Embryonic facial prominence (tissue), 1 donor: ENCODE measurements at regions not wholly inside any gene's neighbourhood (a gene's known extent, or its start where the extent isn't known, plus 50 kb on each side); places are given as distances from the start of the nearest gene placed in this dataset.
"Not testable (repeated sequence)": the region's sequence is repeated elsewhere in the genome, so short reads cannot be mapped to it uniquely, and the experiment has no call there.

Experiments
- DNase-seq: peaks from one replicate; pipeline ENCODE4 v3.0.0-alpha.2; 2016; ENCODE audit errors: extremely low spot score

GRCh38 chr1:25171013-25171412, 61.3 kb downstream of the SYF2 start:
- not testable (repeated sequence) for DNase-seq

DNA sequence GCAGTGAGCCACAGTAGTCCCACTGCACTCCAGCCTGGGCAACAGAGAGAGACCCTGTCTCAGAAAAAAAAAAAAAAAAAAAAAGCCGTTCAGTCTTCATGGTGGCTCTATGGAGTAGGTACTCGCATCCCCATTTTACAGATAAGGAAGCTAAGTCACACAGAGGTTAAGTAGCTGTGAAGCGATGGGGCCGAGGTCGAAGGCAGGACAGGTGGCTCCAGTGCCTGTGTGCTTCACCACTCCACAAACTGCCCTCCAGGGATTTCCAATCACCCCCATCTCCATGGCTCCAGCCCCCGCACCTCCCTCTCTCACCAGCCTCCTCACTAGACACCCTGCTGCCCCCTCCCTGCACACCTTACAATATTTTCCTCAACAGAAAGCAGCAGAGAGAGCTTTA, 61.9 kb downstream of the SYF2 start:
- DNase-seq = no peak

GRCh38 chr1:25169610-25170009, 62.7 kb downstream of the SYF2 start:
- DNase-seq = no peak

DNA sequence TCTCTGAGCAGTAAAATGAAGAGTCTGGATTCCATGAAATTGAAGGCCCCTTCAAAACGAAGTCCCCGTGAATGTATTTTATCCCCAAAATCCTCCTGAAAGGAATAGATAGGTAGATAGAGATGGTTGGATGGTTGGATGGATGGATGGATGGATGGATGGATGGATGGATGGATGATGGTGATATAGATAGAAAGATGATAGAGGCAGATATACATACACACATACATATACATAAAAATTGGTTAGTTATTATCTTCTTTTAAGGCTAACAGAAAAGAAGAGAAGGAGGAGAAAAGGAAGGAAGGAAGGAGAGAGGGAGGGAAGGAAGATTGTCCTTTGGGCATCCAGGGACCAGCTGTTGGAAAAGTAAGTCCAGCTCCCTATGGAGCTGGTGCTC, 63.1 kb downstream of the SYF2 start:
- DNase-seq = no peak

- DNase-seq = no peak
These were observed 63.9 kb downstream of the SYF2 start for GRCh38 chr1:25168193-25169071.

GRCh38 chr1:25167269-25168192, 64.8 kb downstream of the SYF2 start:
- DNase-seq = no peak

DNA sequence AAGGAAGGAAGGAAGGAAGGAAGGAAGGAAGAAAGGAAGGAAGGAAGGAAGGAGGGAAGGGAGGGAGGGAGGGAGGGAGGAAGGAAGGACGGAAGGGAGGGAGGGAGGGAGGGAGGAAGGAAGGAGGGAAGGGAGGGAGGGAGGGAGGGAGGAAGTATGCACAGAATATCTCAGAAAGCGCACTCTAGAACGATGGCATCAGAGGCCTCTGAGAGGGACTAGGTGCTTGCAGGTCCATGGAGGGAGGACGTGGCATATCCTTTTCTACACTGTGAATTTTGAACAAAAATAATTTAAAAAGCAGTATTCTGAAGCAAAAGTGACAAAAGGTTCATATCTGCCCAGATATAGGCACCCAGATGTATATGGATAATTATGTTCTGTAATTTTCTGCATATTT, 65.5 kb downstream of the SYF2 start:
- no peak for DNase-seq

GRCh38 chr1:25163986-25164385, 68.3 kb downstream of the SYF2 start:
- no peak for DNase-seq

GRCh38 chr1:25161981-25162380, 70.3 kb downstream of the SYF2 start:
- DNase-seq = no peak

DNA sequence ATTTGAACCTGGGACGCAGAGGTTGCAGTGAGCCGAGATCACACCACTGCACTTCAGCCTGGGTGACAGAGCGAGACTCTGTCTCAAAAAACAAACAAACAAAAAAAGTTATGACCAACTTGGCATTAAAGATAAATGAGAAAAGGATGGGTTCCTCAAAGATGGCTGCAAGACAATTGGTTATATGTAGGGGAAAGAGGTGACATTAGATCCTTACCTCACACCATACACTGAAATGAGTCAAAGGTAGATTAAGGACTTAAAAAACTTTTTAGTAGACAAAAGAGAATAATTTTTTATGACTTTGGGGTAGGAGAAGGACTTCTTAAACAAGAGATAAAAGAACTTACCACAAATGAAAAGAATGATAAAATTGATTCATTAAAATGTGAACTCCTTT, 74.5 kb downstream of the SYF2 start:
- DNase-seq = no peak

- no peak for DNase-seq
These were observed 81.3 kb downstream of the SYF2 start for GRCh38 chr1:25150985-25151495.

DNA sequence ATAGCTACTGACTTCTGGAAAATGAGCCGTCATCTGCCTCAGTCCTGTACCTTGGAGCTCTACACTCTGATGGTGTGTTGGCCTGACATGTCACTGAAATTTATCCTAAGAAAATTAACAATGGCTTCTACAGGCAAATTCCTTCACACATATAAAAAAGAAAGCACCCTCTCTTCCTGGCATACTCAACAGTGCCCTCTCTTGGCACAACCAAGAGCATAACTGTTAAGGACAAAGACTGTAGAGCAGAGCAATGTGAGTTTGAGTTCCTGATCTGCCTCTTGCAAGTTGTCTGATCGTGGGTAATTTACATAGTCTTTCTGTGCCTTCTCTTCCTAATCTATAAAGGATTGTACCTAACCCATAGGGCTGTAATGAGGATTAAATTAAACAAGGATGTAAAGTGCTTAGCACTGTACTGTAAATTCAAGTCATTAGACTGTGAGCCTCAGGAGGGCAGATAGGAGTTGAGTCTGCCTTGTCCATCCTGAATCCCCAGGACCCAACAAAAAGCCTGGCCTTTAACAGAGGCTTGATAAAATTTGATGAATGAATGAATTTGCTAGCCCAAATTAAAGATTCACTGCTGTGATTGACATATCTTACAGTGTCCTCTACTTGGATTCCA, 83.5 kb downstream of the SYF2 start:
- DNase-seq = no peak

GRCh38 chr1:25146451-25146855, 85.8 kb downstream of the SYF2 start:
- DNase-seq = no peak

GRCh38 chr1:25145775-25146393, 86.4 kb downstream of the SYF2 start:
- DNase-seq = no peak

GRCh38 chr1:25140073-25140797, 92.1 kb downstream of the SYF2 start:
- no peak for DNase-seq

- no peak for DNase-seq
These were observed 94.5 kb downstream of the SYF2 start for GRCh38 chr1:25137521-25138395.

DNA sequence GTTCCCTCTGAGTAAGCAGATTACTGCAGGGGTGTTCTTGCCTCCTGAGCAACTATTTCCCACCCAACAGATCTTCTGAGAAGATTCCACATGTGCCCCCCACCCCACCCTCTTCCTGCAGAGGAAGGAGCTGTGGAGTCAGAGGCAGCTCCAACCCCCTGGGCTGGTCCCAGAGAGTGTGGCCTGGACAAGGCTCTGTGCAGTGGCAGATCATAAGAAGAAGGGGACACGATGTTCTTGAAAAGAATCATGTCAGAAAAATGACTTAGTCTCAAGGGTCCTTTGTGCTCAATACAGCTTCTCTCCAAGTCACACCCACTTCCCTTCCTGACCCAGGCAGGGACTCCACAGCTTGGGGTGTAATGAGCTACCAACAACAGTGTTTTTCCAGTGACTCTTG, 95.2 kb downstream of the SYF2 start:
- no peak for DNase-seq

GRCh38 chr1:25135909-25136308, 96.4 kb downstream of the SYF2 start:
- no peak for DNase-seq

DNA sequence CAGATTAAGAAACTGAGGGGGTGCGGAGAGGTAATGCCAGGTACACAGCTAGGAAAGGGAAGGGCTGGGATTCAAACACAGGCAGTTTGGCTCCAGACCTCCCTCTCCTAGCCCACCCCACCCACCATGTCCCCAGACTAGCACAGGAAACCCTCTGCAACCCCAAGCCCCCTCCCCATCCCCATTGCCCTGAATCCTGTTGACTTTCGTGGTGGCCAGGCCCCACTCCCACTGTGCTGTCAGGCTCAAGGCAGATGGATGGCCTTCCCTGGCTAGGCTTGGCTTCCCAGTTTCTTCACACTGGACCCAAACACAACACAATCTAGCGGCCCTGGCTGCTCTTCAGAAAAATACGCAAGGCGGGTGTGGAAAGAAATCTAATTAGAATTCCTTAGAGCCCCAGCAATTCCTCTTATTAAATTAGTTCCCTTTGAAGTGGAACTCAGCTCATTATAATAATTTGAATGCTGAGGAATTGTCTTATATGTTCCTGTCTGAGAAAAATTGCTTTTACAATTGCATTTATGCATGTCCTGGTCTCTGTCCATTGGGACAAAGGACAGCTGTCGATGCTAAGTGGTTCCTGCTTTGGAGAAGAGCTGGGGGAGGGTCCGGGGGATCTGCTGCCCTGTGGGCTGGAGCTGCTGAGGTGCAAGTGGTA, 97.4 kb downstream of the SYF2 start:
- DNase-seq = no peak
